RPMI8226 (cell line): ENCODE measurements at regions not wholly inside any gene's neighbourhood (a gene's known extent, or its start where the extent isn't known, plus 50 kb on each side); places are given as distances from the start of the nearest gene placed in this dataset.
"Not testable (repeated sequence)": the region's sequence is repeated elsewhere in the genome, so short reads cannot be mapped to it uniquely, and the experiment has no call there.

Source experiments
- DNase-seq: peaks from one replicate; pipeline ENCODE4 v3.0.0-alpha.2; 2015

DNA sequence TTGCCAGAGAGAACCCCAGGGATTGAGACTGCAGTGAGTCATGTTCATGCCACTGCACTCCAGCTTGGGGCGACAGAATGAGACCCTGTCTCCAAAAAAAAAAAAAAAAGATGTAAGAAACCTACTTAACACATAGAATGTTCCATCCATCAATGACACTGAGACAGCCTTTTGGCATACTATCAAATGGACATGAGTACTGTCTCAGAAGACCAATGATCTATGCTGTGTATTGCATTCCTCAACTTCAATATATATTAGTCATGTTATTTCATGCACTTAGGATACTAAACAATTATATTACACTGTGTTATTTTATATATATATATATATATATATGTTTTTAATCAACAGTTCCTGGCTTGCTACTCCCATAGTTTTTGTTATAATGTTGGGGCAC lies 57.1 kb upstream of the ANKH start:
- DNase-seq, result no peak

GRCh38 chr5:14925326-14925725 lies 53.7 kb upstream of the ANKH start:
- DNase-seq, result no peak

- not testable (repeated sequence) for DNase-seq
Measured at GRCh38 chr5:14922952-14923351, 51.4 kb upstream of the ANKH start.

DNA sequence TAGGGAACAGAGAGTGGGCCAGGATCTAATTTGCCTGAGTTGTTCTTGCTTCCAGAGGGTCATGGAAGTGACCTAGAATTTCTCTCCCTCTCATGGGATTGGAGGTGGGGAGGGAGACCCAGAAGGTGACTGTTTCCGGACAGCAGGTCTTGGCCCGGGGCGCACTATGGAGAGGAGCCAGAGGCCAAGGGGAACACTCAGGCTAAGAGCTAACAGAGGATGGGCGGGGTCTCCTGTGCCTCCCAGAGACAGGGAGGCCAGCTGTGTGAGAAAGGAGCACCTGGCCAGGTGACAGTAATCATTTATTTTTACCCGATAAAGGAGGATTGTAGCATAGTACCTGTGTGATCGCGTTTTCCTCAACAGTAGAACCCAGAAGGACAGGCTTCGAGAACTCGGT lies 50.9 kb upstream of the ANKH start:
- no peak for DNase-seq
